Left colon (tissue), 2 donors: ENCODE measurements at regions not wholly inside any gene's neighbourhood (a gene's known extent, or its start where the extent isn't known, plus 50 kb on each side); places are given as distances from the start of the nearest gene placed in this dataset.
"Not testable (repeated sequence)": the region's sequence is repeated elsewhere in the genome, so short reads cannot be mapped to it uniquely, and the experiment has no call there.

ENCODE experiments used
- ATAC-seq: fragments of 200-7000 bp; cut with Tn5 transposase; one replicate; pipeline ENCODE4 v1.9.1; 2020; ENCODE audit warnings: mild to moderate bottlenecking, moderate library complexity
- DNase-seq, 2 donors: peaks; one replicate each; pipeline ENCODE4 v3.0.0-alpha.2; 2020
- intact Hi-C, 2 donors: fragments of 100-400 bp; cut with DNase I in 1 of 2; cut with micrococcal nuclease in 1 of 2; formaldehyde crosslinking; loops; one replicate each; pipeline versions ENCODE4 v1.11.2 to v1.14.0; 2022; cut with DNase I, micrococcal nuclease
- donor health status: DM: no; HTN: no; CAD: no.
- donor health status: DM: yes; HTN: yes; CAD: no.

GRCh38 chr2:83464444-83464843, 994.6 kb downstream of the SUCLG1 start:
- intact Hi-C loops, result no loop called here
- DNase-seq (no peak), ATAC-seq (no peak)

DNA sequence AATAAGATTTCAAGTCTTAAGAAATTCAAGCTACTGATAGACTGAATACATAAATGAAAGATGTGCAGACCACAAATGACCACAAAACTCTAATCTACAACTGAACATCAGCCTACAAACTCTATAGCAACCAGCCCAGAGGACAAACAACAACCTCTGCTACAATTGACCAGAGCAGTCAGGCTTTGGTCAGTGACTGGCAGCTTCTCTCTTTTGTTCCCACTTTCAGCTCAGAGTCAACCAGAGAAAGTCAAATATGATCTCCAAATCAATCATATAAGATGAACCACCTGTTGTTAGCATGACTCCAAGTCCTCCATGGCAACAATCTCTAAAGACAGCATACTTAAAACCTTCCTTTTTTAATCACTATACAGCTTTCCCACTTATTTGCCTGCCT, 996.2 kb downstream of the SUCLG1 start:
- DNase-seq, result no peak
- ATAC-seq, result no peak
- intact Hi-C loops, result no loop called here

DNA sequence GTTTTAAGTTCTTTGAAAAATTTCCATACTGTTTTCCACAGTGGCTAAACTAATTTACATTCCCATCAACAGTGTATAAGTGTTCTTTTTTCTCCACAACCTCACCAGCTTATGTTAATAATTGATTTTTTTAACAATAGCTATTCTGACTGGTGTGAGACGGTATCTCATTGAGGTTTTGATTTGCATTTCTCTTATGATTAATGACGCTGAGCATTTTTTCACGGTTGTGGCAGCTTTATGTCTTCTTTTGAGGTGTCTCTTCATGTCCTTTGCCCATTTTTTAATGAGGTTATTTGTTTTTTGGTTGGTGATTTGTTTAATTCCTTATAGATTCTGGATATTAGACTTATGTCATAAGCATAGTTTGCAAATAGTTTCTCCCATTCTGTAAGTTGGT, 997.9 kb downstream of the SUCLG1 start:
- DNase-seq, result no peak
- no peak for ATAC-seq
- intact Hi-C loops, result no loop called here

DNA sequence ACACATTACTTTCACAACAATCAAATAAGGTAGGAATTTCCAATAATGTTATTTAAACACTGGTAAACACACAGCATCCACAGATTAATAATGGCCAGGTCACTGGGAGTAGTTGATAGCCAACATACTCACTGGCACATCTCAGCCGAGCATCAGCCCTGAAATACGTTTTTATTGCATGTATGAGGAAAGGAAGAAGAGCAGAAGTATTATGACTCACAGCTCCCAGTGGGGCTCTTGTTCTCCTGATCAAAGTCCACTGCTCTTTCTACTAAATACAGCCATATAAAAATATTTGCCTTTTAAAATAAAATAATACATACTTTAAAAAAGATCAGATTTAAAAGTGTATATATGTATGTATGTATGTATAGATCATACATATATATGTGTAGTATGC, 999.6 kb downstream of the SUCLG1 start:
- intact Hi-C loops, result no loop called here
- DNase-seq (no peak), ATAC-seq (no peak)

GRCh38 chr2:83435989-83436388, 1023.1 kb downstream of the SUCLG1 start:
- ATAC-seq (no peak), DNase-seq (no peak)
- intact Hi-C loops, result no loop called here

- intact Hi-C loops, result no loop called here
- ATAC-seq, result no peak
Measured at GRCh38 chr2:83420993-83421392, 1038.1 kb downstream of the SUCLG1 start.

DNA sequence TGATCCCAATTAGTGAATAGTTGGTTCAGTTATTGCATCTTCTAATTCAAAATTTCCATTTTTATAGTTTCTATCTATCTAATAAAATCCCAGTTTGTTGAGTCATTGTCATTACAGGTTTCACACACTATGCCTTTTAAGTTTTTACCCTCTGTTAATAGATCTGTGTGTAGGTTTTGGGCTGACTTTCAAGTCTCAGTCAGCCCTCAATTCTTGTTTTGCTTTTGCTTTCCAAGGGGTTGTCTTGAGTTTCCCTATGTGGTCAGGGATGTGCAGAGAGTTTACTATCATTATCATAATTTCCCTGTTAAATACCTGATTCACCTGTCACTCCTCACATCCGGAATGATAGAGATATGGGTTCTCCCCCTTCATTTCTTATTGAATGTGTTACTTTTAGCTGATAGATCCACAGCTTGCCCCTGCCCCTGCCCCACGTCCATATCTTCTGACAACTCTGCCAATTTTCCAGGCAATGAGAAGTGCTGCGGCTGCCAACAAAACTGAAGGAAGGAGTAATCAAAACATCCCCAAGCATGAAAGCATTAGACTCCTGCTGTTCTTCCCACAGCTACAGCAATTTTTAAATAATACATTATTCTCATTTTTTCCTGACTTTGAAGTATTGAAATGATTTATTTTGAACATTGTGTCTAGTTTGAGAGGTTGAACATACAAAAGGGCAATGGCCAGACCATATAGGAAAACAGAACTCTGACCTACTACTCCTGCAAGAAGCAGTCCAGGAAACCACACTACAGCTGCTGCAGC, 1064.8 kb downstream of the SUCLG1 start:
- intact Hi-C loops, result no loop called here
- no peak for ATAC-seq

More at GRCh38 chr2:83420993-83421392, 1038.1 kb downstream of the SUCLG1 start:
- DNase-seq, result no peak

GRCh38 chr2:83388804-83389203, 1070.3 kb downstream of the SUCLG1 start:
- DNase-seq (no peak), ATAC-seq (no peak)
- intact Hi-C loops, result no loop called here

More for the DNA sequence above, 1064.8 kb downstream of the SUCLG1 start:
- DNase-seq, result no peak

DNA sequence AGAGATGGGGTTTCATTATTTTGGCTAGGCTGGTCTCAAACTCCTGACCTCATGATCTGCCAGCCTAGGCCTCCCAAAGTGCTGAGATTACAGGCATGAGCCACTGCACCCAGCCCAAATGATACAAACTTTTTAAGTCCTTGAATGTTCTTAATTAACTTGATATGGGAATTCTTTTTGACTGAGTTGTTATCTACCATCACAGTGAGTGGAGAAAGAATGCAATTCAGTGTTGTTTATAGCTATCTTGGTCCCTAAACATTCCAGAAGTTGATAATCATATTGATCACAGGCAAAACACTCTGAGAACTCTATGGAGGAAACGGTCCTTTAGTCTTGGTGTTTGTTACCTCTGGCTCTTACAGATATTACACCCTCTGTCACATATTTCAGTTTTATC, 1072.5 kb downstream of the SUCLG1 start:
- ATAC-seq, result no peak
- intact Hi-C loops, result no loop called here
- no peak for DNase-seq

DNA sequence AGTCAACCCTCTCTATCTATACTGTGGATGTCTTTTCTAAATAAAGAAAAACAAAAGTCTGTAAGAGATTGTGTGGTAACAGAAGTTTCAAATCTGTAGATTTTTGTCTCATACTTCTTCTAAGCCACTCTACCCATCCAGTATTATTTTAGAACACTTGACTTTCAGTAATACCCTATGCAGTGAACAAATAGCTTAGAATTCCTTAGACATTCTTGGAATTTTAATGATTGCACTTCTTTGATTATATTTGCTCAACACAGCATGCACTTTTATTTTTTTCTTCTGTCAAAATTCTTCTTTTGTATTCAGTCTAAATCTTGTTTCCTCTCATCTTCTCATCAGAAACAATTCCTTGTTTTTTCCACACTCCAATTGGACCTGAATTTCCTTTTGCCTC, 1080.2 kb downstream of the SUCLG1 start:
- intact Hi-C loops, result no loop called here
- ATAC-seq, result no peak
- DNase-seq, result no peak

DNA sequence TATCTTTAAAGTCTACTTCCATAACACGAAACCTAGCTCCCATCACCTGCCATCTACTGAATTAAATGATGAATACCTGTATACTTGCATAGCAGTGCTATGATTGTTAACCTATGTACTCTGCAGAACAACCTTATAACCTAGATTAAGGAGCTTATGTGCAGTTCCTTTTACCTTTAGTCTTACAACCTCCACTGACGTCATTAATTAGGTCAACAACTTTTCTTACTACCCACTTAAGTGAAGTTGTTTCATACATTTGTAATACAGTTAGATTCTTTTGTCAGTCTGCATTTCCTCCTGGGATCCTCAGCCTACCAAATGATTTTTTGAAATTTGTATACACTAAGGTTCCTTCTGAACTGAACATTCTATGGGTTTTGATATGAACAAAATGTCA, 1082.3 kb downstream of the SUCLG1 start:
- intact Hi-C loops, result no loop called here

DNA sequence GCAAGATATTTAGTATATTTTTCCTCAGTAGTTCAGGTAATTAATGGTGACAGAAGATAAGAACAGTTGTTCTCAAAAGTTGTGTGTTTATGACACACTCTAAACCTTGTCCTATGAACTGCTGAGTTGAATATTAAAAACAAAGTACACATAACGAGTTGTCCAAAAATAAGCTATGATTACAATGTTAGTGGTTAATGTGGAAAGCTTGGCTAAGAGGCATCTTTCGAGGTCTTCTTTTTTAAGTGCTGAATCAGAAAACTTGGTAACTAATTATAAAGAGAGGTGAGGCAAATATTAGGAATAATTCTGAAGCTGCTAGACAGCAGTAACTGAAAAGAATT, 1088.7 kb downstream of the SUCLG1 start:
- intact Hi-C loops, result no loop called here
- DNase-seq (no peak), ATAC-seq (no peak)

More for the DNA sequence above, 1082.3 kb downstream of the SUCLG1 start:
- ATAC-seq, result no peak
- DNase-seq, result no peak

GRCh38 chr2:83369601-83370418, 1089.3 kb downstream of the SUCLG1 start:
- ATAC-seq (no peak), DNase-seq (no peak)
- intact Hi-C loops, result no loop called here

DNA sequence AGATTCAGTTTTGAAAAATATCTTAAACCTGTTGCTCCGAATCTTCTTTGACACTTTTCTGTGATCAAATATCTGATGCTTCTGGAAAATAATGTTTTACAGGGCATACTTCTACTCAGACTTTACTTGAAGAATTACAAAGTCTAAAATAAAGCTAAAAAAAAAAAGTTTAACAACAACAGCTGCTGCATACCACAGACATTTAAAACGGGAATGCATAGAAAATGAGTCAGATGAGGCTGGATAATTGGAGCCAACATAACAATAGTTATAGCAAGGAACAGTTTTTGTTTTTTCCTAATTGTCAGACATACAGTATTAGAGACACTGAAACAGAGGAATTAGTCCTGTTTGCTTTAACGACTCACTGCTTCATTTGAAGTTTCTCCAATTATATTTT, 1090.2 kb downstream of the SUCLG1 start:
- DNase-seq, result no peak
- intact Hi-C loops, result no loop called here
- ATAC-seq, result no peak

GRCh38 chr2:83368461-83368860, 1090.6 kb downstream of the SUCLG1 start:
- DNase-seq, result no peak
- intact Hi-C loops, result no loop called here
- ATAC-seq, result no peak

DNA sequence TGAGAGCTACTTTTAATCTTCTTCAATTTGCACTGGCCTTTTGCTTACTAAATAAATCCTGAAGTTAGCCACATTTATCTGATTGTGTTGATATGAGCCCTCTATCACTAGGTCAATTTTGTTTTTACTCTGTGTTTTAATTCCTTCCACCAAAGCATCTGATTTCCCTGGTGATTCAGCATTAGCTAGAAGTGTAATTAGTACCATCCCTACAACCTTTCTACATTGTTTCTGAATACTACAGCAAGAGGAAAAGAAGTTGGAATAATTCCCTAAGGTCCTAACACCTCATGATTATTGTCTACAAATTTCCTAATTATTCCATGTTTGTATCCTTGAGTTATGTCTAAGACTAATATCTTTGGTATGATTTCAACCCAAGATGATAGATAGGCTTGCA, 1093.6 kb downstream of the SUCLG1 start:
- no peak for ATAC-seq
- intact Hi-C loops, result no loop called here

GRCh38 chr2:83364264-83364663, 1094.8 kb downstream of the SUCLG1 start:
- no peak for DNase-seq
- no peak for ATAC-seq
- intact Hi-C loops, result no loop called here

More for the DNA sequence above, 1093.6 kb downstream of the SUCLG1 start:
- no peak for DNase-seq

DNA sequence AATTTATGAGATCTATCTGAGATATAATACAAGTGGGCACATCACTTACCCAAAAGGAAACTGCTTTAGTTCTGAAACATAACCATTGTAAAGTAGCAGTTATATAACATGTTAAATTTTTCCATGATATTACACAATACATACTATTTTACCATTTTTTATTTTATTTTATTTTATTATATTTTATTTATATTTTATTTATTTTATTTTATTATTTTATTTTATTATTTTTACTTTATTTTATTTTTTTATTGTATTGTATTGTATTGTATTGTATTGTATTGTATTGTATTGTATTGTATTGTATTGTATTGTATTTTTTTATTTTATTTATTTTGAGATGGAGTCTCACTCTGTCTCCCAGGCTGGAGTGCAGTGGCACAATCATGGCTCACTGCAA, 1095.9 kb downstream of the SUCLG1 start:
- ATAC-seq, intact Hi-C loops, DNase-seq: not testable (repeated sequence)

DNA sequence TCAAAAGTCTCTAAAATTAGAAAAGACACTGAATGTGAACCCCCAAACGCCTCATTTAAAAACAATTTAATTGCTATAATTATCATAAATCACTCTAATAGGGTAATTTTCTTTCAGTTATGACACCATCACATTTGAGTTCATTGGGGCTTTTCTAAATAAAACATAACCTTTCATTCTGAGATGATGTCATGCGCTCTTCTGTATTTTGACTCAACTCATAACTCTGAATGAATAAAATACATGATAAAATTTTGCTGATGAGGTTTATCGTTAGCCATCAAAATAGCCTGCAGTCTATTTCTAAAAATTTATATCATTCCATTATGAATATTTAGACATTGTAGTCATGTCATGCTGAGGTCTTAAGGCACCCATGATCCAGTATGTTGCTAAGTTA, 1099.7 kb downstream of the SUCLG1 start:
- intact Hi-C loops, result no loop called here
- no peak for ATAC-seq
- no peak for DNase-seq

GRCh38 chr2:83342860-83343329, 1116.2 kb downstream of the SUCLG1 start:
- intact Hi-C loops, result no loop called here
- no peak for DNase-seq
- ATAC-seq, result peak; percentile 72
